NCI-H2081 (cell line): ENCODE measurements at regions not wholly inside any gene's neighbourhood (a gene's known extent, or its start where the extent isn't known, plus 50 kb on each side); places are given as distances from the start of the nearest gene placed in this dataset.
"Not testable (repeated sequence)": the region's sequence is repeated elsewhere in the genome, so short reads cannot be mapped to it uniquely, and the experiment has no call there.

Experiments
- DNase-seq, 2 experiments: peaks; one replicate each; lab custom pipeline; 2025; lab: John Stamatoyannopoulos, UW

DNA sequence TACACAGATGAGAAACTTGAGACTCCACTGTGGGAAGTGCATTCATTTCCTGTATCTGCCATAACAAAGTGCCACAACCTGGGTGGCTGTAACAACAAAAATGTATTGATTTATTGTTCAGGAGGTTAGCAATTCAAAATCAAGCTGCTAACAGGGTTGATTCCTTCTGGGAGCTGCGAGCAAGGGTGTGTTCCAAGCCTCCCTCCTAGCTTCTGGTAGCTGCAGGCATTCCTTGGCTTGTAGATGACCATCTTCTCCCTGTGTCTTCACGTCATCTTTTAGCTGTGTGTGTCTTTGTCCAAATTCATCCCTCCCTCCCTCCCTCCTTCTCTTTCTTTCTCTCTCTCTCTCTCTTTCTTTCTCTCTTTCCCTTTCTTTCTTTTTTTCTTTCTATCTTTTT lies 258.1 kb downstream of the MSX2 start:
- no peak for DNase-seq

DNA sequence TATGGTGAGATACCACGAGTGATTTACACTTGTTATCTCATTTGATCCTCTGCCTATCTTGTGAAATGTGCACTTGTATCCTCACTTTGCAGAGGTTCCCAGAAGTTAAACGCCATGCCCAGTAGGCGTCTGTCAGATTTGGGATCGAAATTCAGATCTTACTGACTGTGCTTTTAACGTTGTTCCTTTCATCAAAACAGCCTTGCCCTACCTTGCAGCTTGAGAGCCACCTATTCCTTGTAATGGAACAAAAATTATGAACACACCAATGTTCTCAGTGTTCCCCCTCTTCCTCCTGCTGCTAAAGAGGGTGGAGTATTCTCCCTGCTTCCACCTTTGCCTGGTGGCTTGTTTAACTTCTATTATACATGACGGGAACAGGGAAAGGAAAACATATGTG lies 257.0 kb downstream of the MSX2 start:
- DNase-seq = no peak

DNA sequence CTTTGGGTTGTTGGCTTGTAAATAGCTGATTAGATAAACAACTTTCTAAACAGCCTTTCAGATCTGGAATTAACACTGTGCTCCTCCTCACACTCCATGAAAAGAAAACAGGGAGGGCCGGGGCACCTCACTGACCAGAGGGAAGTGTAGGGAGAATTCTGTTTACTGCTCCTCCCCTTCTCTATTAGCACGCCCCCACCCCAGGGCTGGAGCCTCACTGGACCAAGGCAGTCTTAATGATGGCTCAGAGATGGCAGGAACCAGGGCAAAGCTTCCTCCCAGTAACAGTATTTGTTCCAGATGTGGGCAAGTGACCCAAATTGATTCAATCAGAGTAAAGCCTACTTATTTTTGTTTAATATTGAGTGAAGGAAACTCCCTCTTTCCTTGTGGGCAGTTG lies 256.6 kb downstream of the MSX2 start:
- DNase-seq = no peak

DNA sequence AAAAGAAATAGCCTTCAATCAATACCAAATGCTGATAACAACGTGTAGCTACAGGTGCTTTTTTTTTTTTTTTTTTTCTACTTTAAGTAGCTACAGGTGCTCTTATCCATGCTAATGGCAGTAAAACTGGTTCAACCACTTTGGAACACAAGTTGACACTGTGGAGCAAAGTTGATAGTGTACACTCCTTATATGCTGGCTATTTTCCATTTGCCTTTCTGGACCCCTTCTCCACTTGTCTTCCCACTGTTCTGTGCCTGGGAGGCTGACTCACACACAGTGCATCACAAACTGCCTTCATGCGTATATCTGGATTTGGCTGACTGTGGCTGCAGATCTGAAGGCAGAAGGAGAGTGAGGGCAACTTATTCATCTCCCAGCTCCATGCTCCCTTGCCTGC lies 247.9 kb downstream of the MSX2 start:
- no peak for DNase-seq

DNA sequence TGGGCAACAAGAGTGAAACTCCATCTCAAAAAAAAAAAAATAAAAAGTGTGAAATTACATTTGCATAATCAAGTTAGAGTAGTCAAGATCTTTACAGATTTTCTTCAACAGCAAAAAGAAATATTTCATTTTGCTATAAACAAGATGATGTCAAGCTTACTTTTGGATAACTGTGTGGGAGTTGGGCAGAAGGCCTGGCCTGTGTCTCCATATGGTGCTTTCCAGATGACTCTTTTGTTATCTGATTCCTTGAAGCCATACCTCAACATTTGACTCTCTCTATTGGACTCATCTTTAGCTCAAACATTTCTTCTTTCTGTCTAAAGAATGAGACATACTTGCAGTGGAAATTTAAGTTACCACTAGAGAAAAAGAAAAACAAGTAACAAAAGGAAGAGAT lies 246.8 kb downstream of the MSX2 start:
- DNase-seq = no peak

DNA sequence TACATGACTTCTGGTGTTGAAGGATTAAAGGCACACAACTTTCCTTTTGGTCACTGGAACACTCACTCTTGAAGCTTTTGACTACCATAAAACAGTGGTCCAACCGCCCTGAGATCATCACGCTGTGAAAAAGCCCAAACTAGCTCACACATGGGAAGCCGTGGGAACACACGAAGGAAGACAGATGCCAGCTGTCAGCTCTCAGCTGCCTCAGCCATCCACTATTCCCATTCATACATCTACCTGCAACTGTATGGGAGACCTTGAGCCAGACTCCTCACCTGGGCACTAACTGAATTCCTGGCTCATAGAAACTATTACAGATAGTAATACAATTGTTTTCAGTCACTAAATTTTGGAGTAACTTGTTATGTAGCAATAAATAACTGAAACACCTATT lies 246.1 kb downstream of the MSX2 start:
- DNase-seq = no peak

DNA sequence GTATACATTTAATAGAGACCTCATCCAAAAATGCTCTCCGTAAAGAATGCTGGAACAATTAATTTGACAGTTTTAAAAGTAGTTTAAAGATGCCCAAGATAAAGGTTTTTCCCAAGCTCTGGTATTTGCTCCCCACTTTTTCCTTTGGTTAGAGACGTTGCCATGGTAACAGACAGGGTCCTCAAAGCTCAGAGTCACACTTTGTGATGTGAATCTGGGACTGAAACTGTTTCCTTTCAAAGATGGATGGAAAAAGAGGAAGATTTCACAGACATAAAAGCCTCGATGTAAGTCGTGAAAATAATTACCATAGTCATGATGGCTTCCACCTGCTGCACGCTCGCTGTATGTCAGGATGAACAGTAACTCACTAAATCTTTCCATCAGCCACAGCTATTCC lies 229.5 kb downstream of the MSX2 start:
- DNase-seq = no peak

DNA sequence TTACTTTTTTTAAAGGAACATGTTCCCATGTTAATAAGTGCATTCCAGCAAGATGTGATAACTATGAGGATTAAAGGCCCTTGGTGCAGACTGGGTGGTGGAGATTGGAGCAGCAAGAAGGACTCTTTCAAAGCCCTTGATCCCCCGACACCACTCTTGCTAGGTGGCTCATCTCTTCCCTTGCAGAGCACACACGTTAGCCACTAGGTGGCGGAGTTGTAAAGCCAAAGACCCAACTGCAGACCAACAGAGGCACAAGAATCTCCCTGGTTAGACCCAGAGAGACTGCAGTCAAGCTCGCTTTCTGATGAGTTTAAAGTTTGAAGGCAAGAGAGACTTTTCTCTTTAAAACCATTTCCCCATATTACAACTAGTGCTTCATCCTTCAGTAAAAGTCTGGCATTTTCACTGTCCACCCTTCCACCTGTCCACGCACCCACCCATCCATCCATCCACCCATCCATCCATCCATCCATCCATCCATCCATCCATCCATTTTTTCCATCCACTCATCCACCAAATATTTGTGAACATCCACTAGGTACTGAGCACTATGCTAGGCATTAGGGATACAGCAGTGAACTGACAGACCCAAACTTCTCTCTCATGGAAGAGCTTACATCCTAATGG lies 226.9 kb downstream of the MSX2 start:
- peak; percentile 55 to 69 for DNase-seq

DNA sequence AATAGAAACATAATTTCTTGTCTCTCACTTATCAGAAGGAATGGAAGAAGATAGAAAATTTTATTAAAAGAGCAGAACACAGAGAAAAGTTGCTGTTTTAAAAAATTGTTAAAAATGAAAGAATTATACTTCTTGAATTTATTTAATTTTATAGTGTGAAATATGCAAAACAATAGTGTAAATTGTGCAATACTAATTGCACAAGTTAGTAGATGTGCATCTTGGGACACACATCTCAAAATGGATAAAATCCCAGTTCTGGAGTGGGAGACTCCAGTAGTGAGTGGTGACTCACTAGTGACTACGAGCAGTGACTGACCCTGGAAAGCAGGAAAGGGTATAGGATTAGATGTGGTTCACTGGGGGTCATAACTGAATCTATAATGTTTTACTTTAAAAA lies 223.2 kb downstream of the MSX2 start:
- no peak for DNase-seq

DNA sequence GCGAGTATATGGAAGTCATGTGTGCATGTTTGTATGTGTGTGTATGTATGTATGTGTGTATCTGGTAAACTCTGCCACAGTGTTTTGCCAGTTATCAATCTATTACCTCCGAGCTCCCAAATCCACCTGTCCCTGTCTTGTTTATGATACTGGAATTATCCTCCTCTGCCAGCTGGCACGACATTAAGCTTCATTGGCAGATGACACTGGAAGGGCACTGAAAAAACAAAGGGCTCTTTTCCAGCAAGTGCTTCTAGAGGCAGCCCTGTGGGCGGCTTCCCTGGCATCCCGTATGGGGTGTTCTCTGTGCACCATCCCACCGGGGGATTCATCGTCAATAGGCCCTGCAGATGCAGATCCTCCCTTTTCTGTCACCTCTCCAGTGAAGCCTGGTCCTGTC lies 221.5 kb downstream of the MSX2 start:
- no peak for DNase-seq

DNA sequence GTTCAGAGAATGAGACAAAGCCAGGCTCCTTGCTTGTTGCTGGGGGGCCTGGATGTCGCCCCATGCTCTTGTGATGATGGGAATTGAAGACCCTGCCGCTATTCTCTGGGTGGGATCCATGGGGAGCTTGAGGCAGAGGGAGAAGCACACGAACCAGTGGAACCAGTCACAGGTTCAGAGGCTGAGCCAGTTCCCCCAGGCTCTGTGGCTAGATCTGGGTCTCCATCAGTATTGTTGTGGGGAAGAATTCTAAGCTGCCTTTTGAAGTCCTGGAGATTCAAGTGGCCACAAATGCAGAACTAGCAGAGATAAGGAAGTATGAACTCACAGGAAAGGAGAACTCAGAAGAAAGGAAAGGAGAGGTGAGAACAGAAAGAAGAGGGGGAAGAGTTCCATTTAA lies 219.4 kb downstream of the MSX2 start:
- no peak for DNase-seq

DNA sequence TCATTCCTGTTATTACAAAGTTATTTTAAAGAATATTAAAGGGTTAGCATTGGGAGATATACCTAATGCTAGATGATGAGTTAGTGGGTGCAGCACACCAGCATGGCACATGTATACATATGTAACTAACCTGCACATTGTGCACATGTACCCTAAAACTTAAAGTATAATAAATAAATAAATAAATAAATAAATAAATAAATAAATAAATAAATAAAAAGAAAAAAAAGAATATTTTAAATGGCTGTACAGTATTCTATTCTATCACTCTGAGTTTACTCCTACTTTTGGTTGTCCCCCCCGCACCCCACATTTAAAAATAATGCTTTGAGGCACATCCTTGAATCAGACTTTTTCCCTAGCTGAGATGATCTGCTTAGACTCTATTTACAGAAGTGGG lies 218.6 kb downstream of the MSX2 start:
- DNase-seq = not testable (repeated sequence)

DNA sequence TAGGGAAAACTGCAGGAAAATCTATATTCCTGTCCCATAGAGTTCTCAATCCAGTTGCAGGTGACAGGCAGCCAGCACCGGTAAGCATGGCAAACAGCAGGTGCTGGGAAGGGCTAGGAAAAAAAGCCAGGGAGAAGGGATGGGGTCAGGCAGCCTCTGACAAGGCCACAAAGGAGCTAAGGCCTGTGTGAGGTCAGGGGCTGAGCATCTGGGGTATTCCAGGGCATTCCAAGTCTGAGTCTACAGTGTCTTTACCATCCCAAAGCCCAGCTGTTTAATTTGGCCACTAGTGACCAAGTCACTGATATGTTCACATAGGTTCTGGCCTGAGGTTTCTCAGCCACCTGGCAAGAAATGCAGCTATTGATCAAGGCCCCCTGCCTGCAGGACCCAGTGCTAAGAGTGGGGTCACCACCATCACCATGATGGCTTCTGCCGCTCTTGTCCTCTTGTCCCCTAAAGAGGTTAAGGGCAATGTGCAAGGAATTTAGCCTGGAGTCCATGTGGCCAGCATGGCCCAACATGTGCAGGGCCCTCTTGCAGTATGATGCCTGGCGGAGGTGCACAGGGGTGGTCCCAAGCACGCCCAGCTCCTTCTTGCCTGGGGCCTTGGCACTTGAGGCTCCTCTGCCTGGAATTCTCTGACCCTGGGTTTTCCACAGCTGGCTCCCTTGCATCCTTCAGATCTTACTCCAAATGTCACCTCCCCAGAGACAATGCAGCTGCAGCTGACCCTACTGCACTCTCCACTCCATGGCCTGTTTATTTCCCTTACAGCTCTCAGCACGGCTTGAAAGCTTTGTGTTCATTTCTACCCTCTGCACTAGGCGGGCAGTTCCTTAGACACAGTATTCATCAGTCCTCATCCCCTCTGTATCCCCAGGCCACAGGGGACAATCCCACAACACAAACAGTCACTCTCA lies 213.1 kb downstream of the MSX2 start:
- DNase-seq = no peak

DNA sequence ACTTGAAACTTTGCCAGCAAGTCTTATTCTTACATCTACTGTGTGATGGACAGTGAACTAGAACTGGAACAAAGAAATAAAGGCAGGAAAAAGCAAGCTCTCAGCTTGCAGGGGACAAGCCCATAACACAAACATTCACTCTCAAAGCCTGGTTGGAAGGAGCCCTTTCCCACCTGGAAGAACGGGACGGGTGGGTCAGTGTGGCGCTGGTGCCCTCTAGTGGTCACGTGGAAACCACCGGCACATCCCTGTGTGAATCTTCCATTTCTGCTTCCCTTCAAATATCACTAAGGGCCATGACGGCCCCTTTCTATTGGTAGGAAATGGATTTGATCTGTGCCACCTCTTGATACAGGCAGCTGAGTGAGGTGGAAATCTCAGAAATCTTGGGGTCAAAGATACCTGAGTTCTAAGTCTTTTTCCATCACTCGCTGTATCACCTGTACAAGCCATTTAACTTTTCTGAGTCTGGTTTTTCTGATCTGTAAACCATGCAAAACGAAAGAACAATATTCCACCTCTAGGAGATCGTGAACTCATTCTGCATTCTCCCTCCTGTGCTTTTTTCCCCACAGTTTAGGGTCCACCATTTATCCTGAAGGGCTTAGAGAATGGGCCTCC lies 211.6 kb downstream of the MSX2 start:
- peak; percentile 28 to 30 for DNase-seq

DNA sequence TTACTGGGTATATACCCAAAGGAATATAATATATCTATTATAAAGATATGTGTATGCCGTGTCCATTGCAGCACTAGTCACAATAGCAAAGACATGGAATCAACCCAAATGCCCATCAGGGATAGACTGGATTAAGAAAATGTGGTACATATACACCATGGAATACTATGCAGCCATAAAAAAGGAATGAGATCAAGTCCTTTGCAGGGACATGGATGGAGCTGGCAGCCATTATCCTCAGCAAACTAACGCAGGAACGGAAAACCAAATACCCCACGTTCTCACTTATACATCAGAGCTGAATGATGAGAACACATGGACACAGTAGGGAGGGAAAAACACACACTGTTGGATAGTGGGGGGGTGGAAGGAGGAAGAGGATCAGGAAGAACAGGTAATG lies 206.7 kb downstream of the MSX2 start:
- DNase-seq = not testable (repeated sequence)

DNA sequence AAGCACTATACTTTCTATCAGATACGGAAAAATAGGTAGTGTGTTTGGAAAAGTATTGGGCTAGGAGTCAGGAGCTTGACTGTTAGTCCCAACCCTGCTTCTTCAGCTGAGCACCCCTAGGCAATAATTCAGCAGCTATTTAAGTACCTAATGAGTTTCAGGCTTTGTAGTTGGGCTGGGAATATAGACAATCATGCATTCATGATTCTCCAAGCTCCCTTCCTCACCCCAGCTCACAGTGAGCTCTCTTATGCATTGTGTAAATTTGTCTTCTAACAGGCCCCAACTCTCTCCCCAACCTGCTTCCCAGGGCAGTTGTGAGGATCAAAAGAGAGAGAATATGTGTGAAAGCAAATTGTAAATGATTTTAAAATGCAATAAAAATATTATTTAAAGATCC lies 201.2 kb downstream of the MSX2 start:
- DNase-seq = no peak

DNA sequence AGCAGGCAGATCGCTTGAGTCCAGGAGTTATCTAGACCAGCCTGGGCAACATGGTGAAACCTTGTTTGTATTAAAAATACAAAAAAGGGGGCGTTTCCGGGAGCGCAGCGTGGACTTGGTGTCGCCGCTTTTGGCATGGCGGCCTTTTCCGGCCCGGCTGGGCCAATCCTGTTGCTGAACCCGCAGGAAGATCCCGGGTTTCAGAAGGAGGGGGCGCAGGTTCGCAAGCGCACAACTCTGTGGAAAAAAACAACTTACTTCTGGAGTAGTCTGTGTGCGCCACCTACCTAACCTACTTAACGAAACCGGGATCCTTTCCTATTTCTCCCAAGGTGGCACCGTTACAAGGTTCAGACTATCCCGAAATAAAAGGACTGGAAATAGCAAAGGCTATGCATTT lies 198.6 kb downstream of the MSX2 start:
- DNase-seq = no peak

DNA sequence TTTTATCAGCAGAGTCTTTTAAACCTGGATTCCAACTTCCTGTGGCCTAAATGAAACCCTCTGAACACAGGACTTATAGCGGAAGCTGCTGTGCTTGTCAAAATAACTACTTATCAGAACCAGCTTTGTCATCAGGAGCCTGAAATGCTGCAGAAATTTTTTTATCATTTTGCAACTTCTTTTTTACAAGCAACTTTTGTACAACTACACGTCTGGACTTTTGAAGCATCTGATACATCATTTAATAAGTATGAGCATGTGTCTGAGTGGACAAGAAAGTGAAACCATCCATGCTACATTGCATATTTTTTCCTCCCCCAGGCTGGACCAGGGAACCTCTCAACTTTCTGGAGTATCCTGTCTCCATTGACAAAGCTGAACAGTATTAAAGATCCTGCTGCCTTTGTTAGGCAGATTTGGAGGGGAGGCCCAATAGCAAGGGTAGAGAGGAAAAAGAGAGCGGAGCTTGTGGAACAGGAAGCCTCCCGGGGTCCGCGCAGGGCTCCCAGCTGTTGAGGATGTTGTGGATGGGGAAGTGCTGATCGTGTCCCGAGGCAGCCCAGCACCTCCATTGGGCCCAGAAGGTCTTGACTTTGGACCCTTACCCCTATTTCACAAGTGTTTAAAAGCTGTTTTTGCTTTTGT lies 196.6 kb downstream of the MSX2 start:
- no peak for DNase-seq

DNA sequence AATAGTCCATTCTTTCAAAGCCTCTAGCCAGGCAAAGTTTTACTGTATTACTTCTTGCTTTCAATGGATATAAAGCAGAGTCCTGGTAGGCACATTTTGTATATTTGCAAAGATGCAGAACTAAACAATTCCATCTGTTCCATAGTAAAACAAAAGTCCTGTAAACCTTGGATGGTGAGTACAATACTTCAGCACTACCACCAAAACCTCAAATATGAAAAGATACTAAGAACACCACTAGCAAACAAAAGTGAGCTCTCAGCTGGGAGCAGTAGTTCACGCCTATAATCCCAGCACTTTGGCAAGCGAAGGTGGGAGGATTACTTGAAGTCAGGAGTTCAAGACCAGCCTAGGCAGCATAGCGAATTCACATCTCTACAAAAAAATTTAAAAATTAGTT lies 195.0 kb downstream of the MSX2 start:
- DNase-seq = no peak

DNA sequence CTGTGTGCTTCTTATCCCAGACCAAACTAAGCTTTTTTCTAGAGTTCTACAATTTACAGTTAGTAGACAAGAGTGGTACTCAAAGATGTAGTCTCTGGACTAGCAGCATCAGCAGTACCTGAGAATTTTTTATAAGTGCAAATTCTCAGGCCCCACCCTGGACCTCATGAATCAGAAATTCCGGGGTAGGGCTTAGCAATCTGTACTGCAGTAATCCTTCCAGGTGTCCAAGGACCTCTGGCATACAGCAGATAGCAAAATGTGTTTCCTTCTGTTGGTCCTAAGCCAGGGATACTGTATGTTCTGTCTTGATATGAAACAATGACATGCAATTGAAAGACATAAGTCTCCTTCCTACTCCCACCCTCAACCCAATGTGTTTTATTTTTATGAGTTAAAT lies 194.3 kb downstream of the MSX2 start:
- no peak for DNase-seq

DNA sequence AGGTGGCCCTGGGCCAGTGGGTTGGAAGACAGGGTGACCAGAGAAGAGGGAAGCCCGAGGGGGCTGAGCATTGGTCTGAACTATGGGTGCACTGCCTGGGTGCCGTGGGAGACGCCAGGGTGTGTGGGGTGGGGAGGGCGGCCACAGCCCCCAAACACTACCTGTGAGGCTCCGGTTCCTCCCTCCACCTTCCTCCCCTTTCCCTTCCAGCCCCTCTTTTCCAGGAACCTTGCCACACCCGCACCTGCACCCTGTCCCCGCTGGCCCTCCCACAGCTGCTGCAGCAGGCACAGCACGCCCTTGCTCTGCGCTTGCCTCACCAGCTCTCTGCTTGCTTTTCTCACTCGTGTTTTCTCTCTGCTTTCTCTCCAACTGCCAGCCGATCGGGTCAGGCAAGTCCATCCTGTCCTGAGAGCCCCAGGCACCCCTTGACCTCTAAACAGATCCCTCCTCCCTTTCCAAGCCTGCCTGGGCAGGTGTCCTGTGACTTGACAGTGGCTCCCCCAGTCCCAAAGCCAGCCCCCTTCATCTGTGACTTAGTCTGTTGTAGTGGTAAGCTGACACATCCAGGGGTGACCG lies 193.7 kb downstream of the MSX2 start:
- no peak for DNase-seq

DNA sequence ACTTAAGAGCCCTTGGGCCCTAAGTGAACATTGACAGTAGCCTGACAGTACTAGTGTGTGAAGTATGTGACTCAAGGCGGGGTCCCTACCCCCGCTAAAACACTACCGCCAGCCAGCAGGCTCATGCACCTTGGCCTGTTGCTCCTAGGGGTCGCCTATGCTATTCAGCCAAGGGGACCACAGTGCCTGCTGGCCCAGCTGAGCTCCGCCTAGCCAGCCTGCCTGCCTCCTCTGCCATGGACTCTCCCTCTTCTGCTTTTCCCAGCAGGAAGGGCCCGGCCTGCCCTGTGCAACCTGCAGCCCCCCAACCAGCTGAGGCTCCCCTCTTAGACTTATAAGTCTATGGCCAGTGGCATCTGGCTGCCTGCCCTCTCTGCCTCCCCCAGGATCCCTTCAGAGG lies 193.1 kb downstream of the MSX2 start:
- not testable (repeated sequence) for DNase-seq
